ENCODE measurements at regions not wholly inside any gene's neighbourhood (a gene's known extent, or its start where the extent isn't known, plus 50 kb on each side); places are given as distances from the start of the nearest gene placed in this dataset.

DNA sequence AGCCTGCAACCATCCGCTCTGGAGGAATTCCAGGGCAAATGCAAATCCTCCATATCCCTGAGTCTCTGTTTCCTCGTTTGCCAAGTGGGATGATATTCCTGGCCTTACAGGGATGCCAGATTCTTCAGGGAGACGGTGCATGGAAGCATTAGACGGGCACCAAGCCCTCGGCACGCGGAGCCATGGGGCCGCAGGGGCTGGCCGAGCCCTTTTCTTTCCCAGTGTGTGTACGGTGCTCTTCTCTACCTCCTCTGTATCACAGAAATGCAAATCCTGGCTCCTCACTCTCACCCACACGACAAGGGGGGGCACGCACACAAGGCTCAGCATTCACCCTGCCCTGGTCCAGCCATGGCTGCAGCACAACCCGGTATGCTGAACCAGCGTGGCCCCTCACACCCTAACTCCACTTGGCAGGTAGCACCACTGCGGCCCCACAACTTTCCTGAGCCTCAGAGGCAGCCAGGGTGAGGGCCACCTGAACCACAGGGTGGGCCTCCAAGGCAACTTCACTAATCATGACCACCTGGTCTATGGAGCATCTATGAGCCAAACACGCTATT lies 64.1 kb upstream of the SALL3 start:
- Mint-ChIP-seq H3K4me3 (ENCODE audit: unreplicated experiment) (no peak overlapping the region), H3K27me3 (ENCODE audit: insufficient read depth, unreplicated experiment) (no peaks in the 10 kb centered on the region), H3K27ac (ENCODE audit: low read depth, unreplicated experiment) (no peak overlapping the region), H3K4me1 (ENCODE audit: insufficient read depth, unreplicated experiment) (no peaks in the 10 kb centered on the region), H3K36me3 (ENCODE audit: insufficient read depth, unreplicated experiment) (no peaks in the 10 kb centered on the region), H3K9me3 (ENCODE audit: unreplicated experiment) (peaks cover 24% of the 10 kb centered on the region)
- POLR2A ChIA-PET = no interaction called here
- intact Hi-C loops (cut with micrococcal nuclease) = no loop called here
- CTCF ChIA-PET = no interaction called here
- TF ChIP-seq, protein P1, sequence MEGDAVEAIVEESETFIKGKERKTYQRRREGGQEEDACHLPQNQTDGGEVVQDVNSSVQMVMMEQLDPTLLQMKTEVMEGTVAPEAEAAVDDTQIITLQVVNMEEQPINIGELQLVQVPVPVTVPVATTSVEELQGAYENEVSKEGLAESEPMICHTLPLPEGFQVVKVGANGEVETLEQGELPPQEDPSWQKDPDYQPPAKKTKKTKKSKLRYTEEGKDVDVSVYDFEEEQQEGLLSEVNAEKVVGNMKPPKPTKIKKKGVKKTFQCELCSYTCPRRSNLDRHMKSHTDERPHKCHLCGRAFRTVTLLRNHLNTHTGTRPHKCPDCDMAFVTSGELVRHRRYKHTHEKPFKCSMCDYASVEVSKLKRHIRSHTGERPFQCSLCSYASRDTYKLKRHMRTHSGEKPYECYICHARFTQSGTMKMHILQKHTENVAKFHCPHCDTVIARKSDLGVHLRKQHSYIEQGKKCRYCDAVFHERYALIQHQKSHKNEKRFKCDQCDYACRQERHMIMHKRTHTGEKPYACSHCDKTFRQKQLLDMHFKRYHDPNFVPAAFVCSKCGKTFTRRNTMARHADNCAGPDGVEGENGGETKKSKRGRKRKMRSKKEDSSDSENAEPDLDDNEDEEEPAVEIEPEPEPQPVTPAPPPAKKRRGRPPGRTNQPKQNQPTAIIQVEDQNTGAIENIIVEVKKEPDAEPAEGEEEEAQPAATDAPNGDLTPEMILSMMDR (IDR thresholded peaks at IDR 0.05; ENCODE audit: unreplicated experiment) = no peak
- BruUV-seq (replicated peaks) = no TSS peak
- DNase-seq (ENCODE audit: unreplicated experiment) = no peak

DNA sequence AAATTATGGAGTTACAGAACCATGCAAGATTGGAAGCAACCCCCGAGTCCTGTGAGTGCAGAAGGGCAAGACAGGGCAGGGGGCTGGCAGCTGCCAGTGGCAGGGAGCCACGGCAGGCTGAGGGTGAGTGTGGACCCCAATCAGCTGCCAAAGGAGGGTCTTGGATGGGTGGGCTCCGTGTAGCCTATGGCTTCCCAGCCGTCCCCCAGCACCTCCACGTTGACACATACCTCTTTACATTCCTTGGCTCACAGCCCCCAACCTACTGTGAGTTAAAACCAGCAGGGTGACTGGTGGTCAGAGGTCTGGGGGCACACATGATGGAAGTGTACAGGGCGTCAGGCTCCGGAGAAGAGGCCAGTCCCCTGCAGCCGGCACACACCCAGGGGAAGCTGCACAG lies 60.9 kb upstream of the SALL3 start:
- Mint-ChIP-seq H3K27ac (ENCODE audit: low read depth, unreplicated experiment) (no peak overlapping the region), H3K9me3 (ENCODE audit: unreplicated experiment) (peaks cover 24% of the 10 kb centered on the region), H3K36me3 (ENCODE audit: insufficient read depth, unreplicated experiment) (no peaks in the 10 kb centered on the region), H3K4me1 (ENCODE audit: insufficient read depth, unreplicated experiment) (no peaks in the 10 kb centered on the region), H3K4me3 (ENCODE audit: unreplicated experiment) (no peak overlapping the region), H3K27me3 (ENCODE audit: insufficient read depth, unreplicated experiment) (no peaks in the 10 kb centered on the region)
- TF ChIP-seq, protein P1 (IDR thresholded peaks at IDR 0.05; ENCODE audit: unreplicated experiment) = no peak
- no peak for DNase-seq (ENCODE audit: unreplicated experiment)
- intact Hi-C loops (cut with micrococcal nuclease) = no loop called here
- POLR2A ChIA-PET = no interaction called here
- no TSS peak for BruUV-seq (replicated peaks)
- CTCF ChIA-PET = interaction anchor here (0.7 kb wide), 1 partner anchor 464 kb away, joined by 4 read pairs; no protein-coding TSS in a partner anchor

DNA sequence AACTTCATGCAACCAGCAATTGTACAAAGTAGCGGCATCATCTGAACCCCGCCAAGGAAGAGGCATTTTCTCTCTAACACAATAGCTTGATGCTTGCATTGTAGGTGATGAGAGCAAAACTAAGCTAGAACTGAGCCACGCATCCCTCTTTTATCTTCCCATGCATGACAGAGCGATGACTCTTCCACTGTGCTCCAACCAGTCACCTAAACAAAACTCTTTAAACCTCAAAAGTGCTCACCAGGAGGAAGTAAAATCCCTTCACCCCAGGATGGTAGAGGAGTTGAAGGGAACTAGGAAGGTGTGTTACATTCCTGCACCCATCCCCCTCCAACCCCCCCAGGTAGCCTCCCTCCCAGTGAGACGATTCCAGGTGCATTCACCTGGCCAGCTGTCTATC lies 59.7 kb upstream of the SALL3 start:
- intact Hi-C loops (cut with micrococcal nuclease) = no loop called here
- no TSS peak for BruUV-seq (replicated peaks)
- no peak overlapping the region for H3K27ac Mint-ChIP-seq (ENCODE audit: low read depth, unreplicated experiment)
- ChIA-PET POLR2A (no interaction called here), CTCF (no interaction called here)
- no peaks in the 10 kb centered on the region for H3K27me3 Mint-ChIP-seq (ENCODE audit: insufficient read depth, unreplicated experiment)
- peaks cover 24% of the 10 kb centered on the region for H3K9me3 Mint-ChIP-seq (ENCODE audit: unreplicated experiment)
- no peak for DNase-seq (ENCODE audit: unreplicated experiment)
- no peaks in the 10 kb centered on the region for H3K36me3 Mint-ChIP-seq (ENCODE audit: insufficient read depth, unreplicated experiment)
- no peaks in the 10 kb centered on the region for H3K4me1 Mint-ChIP-seq (ENCODE audit: insufficient read depth, unreplicated experiment)
- TF ChIP-seq, protein P1 (IDR thresholded peaks at IDR 0.05; ENCODE audit: unreplicated experiment) = no peak
- no peak overlapping the region for H3K4me3 Mint-ChIP-seq (ENCODE audit: unreplicated experiment)

DNA sequence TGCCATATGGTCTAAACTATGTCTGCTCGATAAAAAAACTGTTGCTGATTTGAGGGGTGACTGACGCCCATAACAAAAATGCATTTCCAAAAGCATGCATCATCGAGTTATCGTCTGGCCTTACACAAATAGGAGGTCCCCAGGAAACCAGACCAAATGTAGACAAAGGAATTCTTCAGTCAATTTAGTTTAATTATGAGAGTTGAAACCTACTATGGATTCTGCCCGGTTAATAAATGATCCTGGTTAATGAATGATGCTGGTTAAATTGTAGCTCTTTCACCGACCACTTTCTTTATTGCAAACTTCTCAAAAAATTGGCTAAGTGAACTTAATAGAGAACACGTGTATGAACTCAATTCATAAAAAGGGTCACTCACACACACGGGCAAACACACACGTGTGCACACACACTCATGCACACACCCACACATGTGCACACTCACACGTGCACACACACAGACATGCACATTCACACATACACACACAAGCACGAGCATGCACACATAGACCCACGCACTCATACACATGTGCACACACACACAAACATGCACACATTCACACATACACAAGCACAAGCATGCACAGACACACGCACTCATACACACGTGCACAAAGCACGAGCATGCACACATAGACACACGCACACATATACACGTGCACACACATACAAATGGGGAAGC lies 59.0 kb upstream of the SALL3 start:
- CTCF ChIA-PET = no interaction called here
- TF ChIP-seq, protein P1 (IDR thresholded peaks at IDR 0.05; ENCODE audit: unreplicated experiment) = no peak
- Mint-ChIP-seq H3K27ac (ENCODE audit: low read depth, unreplicated experiment) (no peak overlapping the region), H3K4me3 (ENCODE audit: unreplicated experiment) (no peak overlapping the region), H3K4me1 (ENCODE audit: insufficient read depth, unreplicated experiment) (no peaks in the 10 kb centered on the region), H3K9me3 (ENCODE audit: unreplicated experiment) (peaks cover 21% of the 10 kb centered on the region), H3K36me3 (ENCODE audit: insufficient read depth, unreplicated experiment) (no peaks in the 10 kb centered on the region), H3K27me3 (ENCODE audit: insufficient read depth, unreplicated experiment) (no peaks in the 10 kb centered on the region)
- POLR2A ChIA-PET = no interaction called here
- intact Hi-C loops (cut with micrococcal nuclease) = no loop called here
- BruUV-seq (replicated peaks) = no TSS peak
- DNase-seq (ENCODE audit: unreplicated experiment) = no peak

Measured in MCF 10A (cell line).